GM12875 (cell line): ENCODE measurements at regions not wholly inside any gene's neighbourhood (a gene's known extent, or its start where the extent isn't known, plus 50 kb on each side); places are given as distances from the start of the nearest gene placed in this dataset.

Experiments
- H3K4me3 ChIP-seq: one replicate; pipeline ENCODE4 v1.5.1; 2011; ENCODE audit warnings: low read depth, low read length, control low read depth
- TF ChIP-seq, protein P1 (sequence below): IDR thresholded peaks from 2 replicates; pipeline ENCODE4 v1.5.1; 2011; ENCODE audit warnings: low read depth, mild to moderate bottlenecking, control low read depth, inconsistent platforms, low read length, moderate library complexity, borderline replicate concordance; ENCODE audit not compliant: insufficient read depth

DNA sequence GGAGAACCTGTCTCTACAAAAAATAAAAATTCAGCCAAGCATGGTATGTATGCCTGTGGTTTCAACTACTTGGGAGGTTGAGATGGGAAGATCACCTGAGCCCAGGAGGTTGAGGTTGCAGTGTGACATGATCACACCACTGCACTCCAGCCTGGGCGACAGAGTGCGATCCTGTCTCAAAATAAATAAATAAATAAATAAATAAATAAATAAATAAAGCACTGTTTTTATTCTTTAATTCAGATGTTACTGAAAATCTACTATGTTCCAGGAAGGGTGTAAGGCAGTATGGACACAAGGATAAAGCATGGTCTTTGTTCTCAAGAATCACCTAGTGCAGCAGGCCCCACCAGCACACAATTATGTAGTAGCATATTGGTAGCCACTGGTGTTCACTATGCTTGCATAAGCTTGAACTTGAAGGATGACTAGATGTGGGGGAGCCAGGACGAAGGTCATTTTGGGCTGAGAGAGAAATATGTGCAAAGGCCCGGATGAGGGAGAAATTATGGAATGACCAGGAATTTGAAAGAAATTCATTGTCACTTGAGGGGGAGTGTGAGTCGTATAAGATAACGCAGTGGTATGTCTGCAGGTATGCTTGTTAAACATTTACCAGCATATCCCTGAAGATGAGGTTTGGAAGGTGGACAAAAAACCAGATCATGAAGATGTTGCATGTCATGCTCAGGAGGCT lies 70.2 kb upstream of the CD180 start:
- TF ChIP-seq, protein P1, sequence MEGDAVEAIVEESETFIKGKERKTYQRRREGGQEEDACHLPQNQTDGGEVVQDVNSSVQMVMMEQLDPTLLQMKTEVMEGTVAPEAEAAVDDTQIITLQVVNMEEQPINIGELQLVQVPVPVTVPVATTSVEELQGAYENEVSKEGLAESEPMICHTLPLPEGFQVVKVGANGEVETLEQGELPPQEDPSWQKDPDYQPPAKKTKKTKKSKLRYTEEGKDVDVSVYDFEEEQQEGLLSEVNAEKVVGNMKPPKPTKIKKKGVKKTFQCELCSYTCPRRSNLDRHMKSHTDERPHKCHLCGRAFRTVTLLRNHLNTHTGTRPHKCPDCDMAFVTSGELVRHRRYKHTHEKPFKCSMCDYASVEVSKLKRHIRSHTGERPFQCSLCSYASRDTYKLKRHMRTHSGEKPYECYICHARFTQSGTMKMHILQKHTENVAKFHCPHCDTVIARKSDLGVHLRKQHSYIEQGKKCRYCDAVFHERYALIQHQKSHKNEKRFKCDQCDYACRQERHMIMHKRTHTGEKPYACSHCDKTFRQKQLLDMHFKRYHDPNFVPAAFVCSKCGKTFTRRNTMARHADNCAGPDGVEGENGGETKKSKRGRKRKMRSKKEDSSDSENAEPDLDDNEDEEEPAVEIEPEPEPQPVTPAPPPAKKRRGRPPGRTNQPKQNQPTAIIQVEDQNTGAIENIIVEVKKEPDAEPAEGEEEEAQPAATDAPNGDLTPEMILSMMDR, result no peak

DNA sequence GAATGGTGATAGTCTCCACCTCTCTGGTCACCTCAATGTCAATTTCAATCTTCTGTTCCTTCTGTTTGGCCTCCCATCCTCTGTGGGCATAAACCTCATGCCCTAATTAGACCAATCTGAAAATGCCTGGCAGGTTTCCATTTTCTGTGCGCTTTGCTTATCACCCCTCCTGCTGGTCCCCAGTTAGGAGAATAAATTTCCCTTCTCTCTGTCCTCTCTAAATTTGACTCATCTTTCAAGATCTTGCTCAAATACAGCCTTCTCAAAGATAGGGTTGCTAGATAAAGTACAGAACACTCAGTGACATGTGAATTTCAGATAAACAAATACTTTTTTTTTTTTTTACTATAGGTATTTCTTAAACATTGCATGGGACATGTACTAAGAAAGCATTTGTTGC lies 69.4 kb upstream of the CD180 start:
- no peak overlapping the region for H3K4me3 ChIP-seq
- TF ChIP-seq, protein P1, result no peak

More for the DNA sequence above, 70.2 kb upstream of the CD180 start:
- H3K4me3 ChIP-seq, result no peak overlapping the region

GRCh38 chr5:67263656-67264408 lies 67.2 kb upstream of the CD180 start:
- TF ChIP-seq, protein P1, result no peak
- H3K4me3 ChIP-seq, result no peak overlapping the region

GRCh38 chr5:67262956-67263355 lies 66.4 kb upstream of the CD180 start:
- H3K4me3 ChIP-seq, result no peak overlapping the region
- TF ChIP-seq, protein P1, result no peak

GRCh38 chr5:67262206-67262605 lies 65.6 kb upstream of the CD180 start:
- H3K4me3 ChIP-seq, result no peak overlapping the region
- TF ChIP-seq, protein P1, result no peak

GRCh38 chr5:67259548-67260215 lies 63.1 kb upstream of the CD180 start:
- TF ChIP-seq, protein P1, result no peak
- no peak overlapping the region for H3K4me3 ChIP-seq
